ENCODE measurements at regions not wholly inside any gene's neighbourhood (a gene's known extent, or its start where the extent isn't known, plus 50 kb on each side); places are given as distances from the start of the nearest gene placed in this dataset.
"Not testable (repeated sequence)": the region's sequence is repeated elsewhere in the genome, so short reads cannot be mapped to it uniquely, and the experiment has no call there.

GRCh38 chr5:16987776-16988175, 51.7 kb upstream of the MYO10 start:
- DNase-seq (no peak), ATAC-seq (ENCODE audit: poor library complexity) (no peak)
- intact Hi-C loops (cut with DNase I) = no loop called here

- ATAC-seq (ENCODE audit: poor library complexity); intact Hi-C loops (cut with DNase I); DNase-seq: not testable (repeated sequence)
These were observed 54.9 kb upstream of the MYO10 start for GRCh38 chr5:16990817-16991520.

GRCh38 chr5:16992006-16992405, 55.9 kb upstream of the MYO10 start:
- no peak for ATAC-seq (ENCODE audit: poor library complexity)
- DNase-seq = no peak
- intact Hi-C loops (cut with DNase I) = no loop called here

- ATAC-seq (ENCODE audit: poor library complexity) (no peak), DNase-seq (no peak)
- intact Hi-C loops (cut with DNase I) = no loop called here
These were observed 56.4 kb upstream of the MYO10 start for GRCh38 chr5:16992444-16992843.

- DNase-seq (no peak), ATAC-seq (ENCODE audit: poor library complexity) (no peak)
- intact Hi-C loops (cut with DNase I) = no loop called here
These were observed 58.5 kb upstream of the MYO10 start for GRCh38 chr5:16994565-16994964.

GRCh38 chr5:16995372-16995771, 59.3 kb upstream of the MYO10 start:
- intact Hi-C loops (cut with DNase I) = no loop called here
- DNase-seq (no peak), ATAC-seq (ENCODE audit: poor library complexity) (no peak)

- intact Hi-C loops (cut with DNase I) = no loop called here
- DNase-seq = no peak
- ATAC-seq (ENCODE audit: poor library complexity) = no peak
These were observed 64.3 kb upstream of the MYO10 start for GRCh38 chr5:17000291-17000939.

GRCh38 chr5:17001428-17001827, 65.3 kb upstream of the MYO10 start:
- no peak for DNase-seq
- intact Hi-C loops (cut with DNase I) = no loop called here
- no peak for ATAC-seq (ENCODE audit: poor library complexity)

- DNase-seq (no peak), ATAC-seq (ENCODE audit: poor library complexity) (no peak)
- intact Hi-C loops (cut with DNase I) = no loop called here
These were observed 68.5 kb upstream of the MYO10 start for GRCh38 chr5:17004441-17005106.

GRCh38 chr5:17005107-17005828, 69.2 kb upstream of the MYO10 start:
- DNase-seq = no peak
- no peak for ATAC-seq (ENCODE audit: poor library complexity)
- intact Hi-C loops (cut with DNase I) = no loop called here

- intact Hi-C loops (cut with DNase I) = no loop called here
- no peak for ATAC-seq (ENCODE audit: poor library complexity)
- no peak for DNase-seq
These were observed 76.2 kb upstream of the MYO10 start for GRCh38 chr5:17012289-17012688.

- intact Hi-C loops (cut with DNase I) = no loop called here
- no peak for ATAC-seq (ENCODE audit: poor library complexity)
- no peak for DNase-seq
These were observed 78.6 kb upstream of the MYO10 start for GRCh38 chr5:17014686-17015085.

- DNase-seq (no peak), ATAC-seq (ENCODE audit: poor library complexity) (no peak)
- intact Hi-C loops (cut with DNase I) = no loop called here
These were observed 82.8 kb upstream of the MYO10 start for GRCh38 chr5:17018871-17019270.

- DNase-seq (no peak), ATAC-seq (ENCODE audit: poor library complexity) (no peak)
- intact Hi-C loops (cut with DNase I) = no loop called here
These were observed 83.2 kb upstream of the MYO10 start for GRCh38 chr5:17019324-17019723.

- ATAC-seq (ENCODE audit: poor library complexity) = no peak
- intact Hi-C loops (cut with DNase I) = no loop called here
These were observed 84.9 kb upstream of the MYO10 start for GRCh38 chr5:17020678-17021601.

GRCh38 chr5:17021602-17021932, 85.5 kb upstream of the MYO10 start:
- ATAC-seq (ENCODE audit: poor library complexity) (no peak), DNase-seq (no peak)
- intact Hi-C loops (cut with DNase I) = no loop called here

More at GRCh38 chr5:17020678-17021601, 84.9 kb upstream of the MYO10 start:
- DNase-seq = no peak

GRCh38 chr5:17022296-17022695, 86.2 kb upstream of the MYO10 start:
- intact Hi-C loops (cut with DNase I) = no loop called here

GRCh38 chr5:17024686-17025180, 88.6 kb upstream of the MYO10 start:
- DNase-seq (no peak), ATAC-seq (ENCODE audit: poor library complexity) (no peak)
- intact Hi-C loops (cut with DNase I) = no loop called here

More at GRCh38 chr5:17022296-17022695, 86.2 kb upstream of the MYO10 start:
- ATAC-seq (ENCODE audit: poor library complexity) = no peak
- no peak for DNase-seq
